ENCODE measurements at regions not wholly inside any gene's neighbourhood (a gene's known extent, or its start where the extent isn't known, plus 50 kb on each side); places are given as distances from the start of the nearest gene placed in this dataset.

- Histone ChIP-seq H3K36me3 (ENCODE audit: control insufficient read depth in 1 of 2, insufficient read depth in 2 of 2, low read length in 2 of 2) (no peaks in the 10 kb centered on the region), H3K27ac (ENCODE audit: low read depth, low read length) (no peak overlapping the region), H3K4me3 (replicated peaks in 1 of 2; ENCODE audit: low read depth in 1 of 2, low read length in 2 of 2) (no peak overlapping the region), H3K9ac (ENCODE audit: low read length) (no peak overlapping the region), H3K9me3 (ENCODE audit: control insufficient read depth in 1 of 2, insufficient read depth in 1 of 2, low read depth in 1 of 2, low read length in 2 of 2) (no peaks in the 10 kb centered on the region), H3K79me2 (ENCODE audit: insufficient read depth, low read length) (no peaks in the 10 kb centered on the region), H3K9me2 (ENCODE audit: insufficient read depth) (no peaks in the 10 kb centered on the region), H2AFZ (ENCODE audit: low read depth, low read length, poor library complexity, severe bottlenecking) (no peak overlapping the region), H4K20me1 (ENCODE audit: insufficient read depth) (no peaks in the 10 kb centered on the region), H3K4me2 (ENCODE audit: low read length) (no peak overlapping the region), H3K27me3 (ENCODE audit: insufficient read depth, low read length) (no peaks in the 10 kb centered on the region), H3K4me1 (ENCODE audit: control insufficient read depth in 1 of 2, insufficient read depth in 2 of 2, low read length in 2 of 2) (no peaks in the 10 kb centered on the region)
- BruUV-seq (replicated peaks): no TSS peak
- POLR2A ChIA-PET: no interaction called here
- CTCF ChIA-PET: no interaction called here
- DNase-seq (ENCODE audit: low read depth, low spot score) (no peak), ATAC-seq (no peak)
- TF ChIP-seq ELF1 (IDR thresholded peaks at IDR 0.05; ENCODE audit: borderline replicate concordance, low read depth) (no peak), JUND (IDR thresholded peaks at IDR 0.05) (no peak)
- RAD21 ChIA-PET (ENCODE audit: low non-redundant PET in 1 of 2, low total read pairs in 2 of 2, uncharacterized antibody in 2 of 2, unreplicated experiment in 2 of 2): no interaction called here
- intact Hi-C loops (cut with micrococcal nuclease): no loop called here
These were observed 156.4 kb upstream of the MDFIC start for GRCh38 chr7:114765331-114766040.

- Histone ChIP-seq H3K27me3 (ENCODE audit: insufficient read depth, low read length) (no peaks in the 10 kb centered on the region), H3K36me3 (ENCODE audit: control insufficient read depth in 1 of 2, insufficient read depth in 2 of 2, low read length in 2 of 2) (no peaks in the 10 kb centered on the region), H3K27ac (ENCODE audit: low read depth, low read length) (no peak overlapping the region), H3K9ac (ENCODE audit: low read length) (no peak overlapping the region), H3K4me2 (ENCODE audit: low read length) (no peak overlapping the region), H3K79me2 (ENCODE audit: insufficient read depth, low read length) (no peaks in the 10 kb centered on the region), H3K9me2 (ENCODE audit: insufficient read depth) (no peaks in the 10 kb centered on the region), H4K20me1 (ENCODE audit: insufficient read depth) (no peaks in the 10 kb centered on the region), H3K9me3 (ENCODE audit: control insufficient read depth in 1 of 2, insufficient read depth in 1 of 2, low read depth in 1 of 2, low read length in 2 of 2) (no peaks in the 10 kb centered on the region), H3K4me1 (ENCODE audit: control insufficient read depth in 1 of 2, insufficient read depth in 2 of 2, low read length in 2 of 2) (no peaks in the 10 kb centered on the region), H3K4me3 (replicated peaks in 1 of 2; ENCODE audit: low read depth in 1 of 2, low read length in 2 of 2) (no peak overlapping the region), H2AFZ (ENCODE audit: low read depth, low read length, poor library complexity, severe bottlenecking) (no peak overlapping the region)
- TF ChIP-seq EZH2 (IDR thresholded peaks at IDR 0.05): no peak
- no peak for TF ChIP-seq CEBPB (IDR thresholded peaks at IDR 0.05; ENCODE audit: low read depth)
- no peak for TF ChIP-seq SRF (IDR thresholded peaks at IDR 0.05; ENCODE audit: low read depth)
- TF ChIP-seq, protein P1, sequence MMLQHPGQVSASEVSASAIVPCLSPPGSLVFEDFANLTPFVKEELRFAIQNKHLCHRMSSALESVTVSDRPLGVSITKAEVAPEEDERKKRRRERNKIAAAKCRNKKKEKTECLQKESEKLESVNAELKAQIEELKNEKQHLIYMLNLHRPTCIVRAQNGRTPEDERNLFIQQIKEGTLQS (IDR thresholded peaks at IDR 0.05): no peak
- TF ChIP-seq ZFX (IDR thresholded peaks at IDR 0.05): no peak
- no peak for TF ChIP-seq POLR2A (IDR thresholded peaks at IDR 0.05; ENCODE audit: borderline replicate concordance, extremely low read depth, insufficient read depth, insufficient read length)
- no peak for TF ChIP-seq TCF7L2 (IDR thresholded peaks at IDR 0.05; ENCODE audit: borderline replicate concordance, extremely low read depth, insufficient read depth, insufficient read length)
- no peak for TF ChIP-seq EZH2phosphoT487 (IDR thresholded peaks at IDR 0.05; ENCODE audit: borderline replicate concordance)
- TF ChIP-seq ZBTB33 (IDR thresholded peaks at IDR 0.05; ENCODE audit: extremely low read depth, insufficient replicate concordance, low read length): no peak
- no peak for TF ChIP-seq YY1 (IDR thresholded peaks at IDR 0.05; ENCODE audit: extremely low read depth, insufficient replicate concordance, low read depth, low read length)
- no peak for TF ChIP-seq ZNF274 (IDR thresholded peaks at IDR 0.05; ENCODE audit: low read depth, low read length)
- TF ChIP-seq, protein P2, sequence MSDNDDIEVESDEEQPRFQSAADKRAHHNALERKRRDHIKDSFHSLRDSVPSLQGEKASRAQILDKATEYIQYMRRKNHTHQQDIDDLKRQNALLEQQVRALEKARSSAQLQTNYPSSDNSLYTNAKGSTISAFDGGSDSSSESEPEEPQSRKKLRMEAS (IDR thresholded peaks at IDR 0.05): no peak
- TF ChIP-seq SP1 (IDR thresholded peaks at IDR 0.05; ENCODE audit: low read depth): no peak
- no peak for TF ChIP-seq FOSL1 (IDR thresholded peaks at IDR 0.05; ENCODE audit: low read depth)
- intact Hi-C loops (cut with micrococcal nuclease): no loop called here
- DNase-seq (ENCODE audit: low read depth, low spot score) (no peak), ATAC-seq (no peak)
- ChIA-PET POLR2A (no interaction called here), RAD21 (ENCODE audit: low non-redundant PET in 1 of 2, low total read pairs in 2 of 2, uncharacterized antibody in 2 of 2, unreplicated experiment in 2 of 2) (no interaction called here), CTCF (no interaction called here)
- no TSS peak for BruUV-seq (replicated peaks)
These were observed 155.9 kb upstream of the MDFIC start for GRCh38 chr7:114766041-114766356.

Data from HCT116 (cell line).